Neuronal stem cell (in vitro differentiated cells): ENCODE measurements at regions not wholly inside any gene's neighbourhood (a gene's known extent, or its start where the extent isn't known, plus 50 kb on each side); places are given as distances from the start of the nearest gene placed in this dataset.

Source experiments
- DNase-seq: peaks from one replicate; pipeline ENCODE4 v3.0.0-alpha.2; 2013; ENCODE audit warnings: low spot score
- H2AFZ ChIP-seq: one replicate; pipeline ENCODE4 v1.6.1; 2013; ENCODE audit warnings: mild to moderate bottlenecking, low read length, inconsistent platforms
- H2AK5ac ChIP-seq: 2 replicates; pipeline ENCODE4 v1.6.1; 2013; ENCODE audit warnings: low read depth, mild to moderate bottlenecking, inconsistent platforms, low read length, moderate library complexity, mixed read lengths
- H2BK120ac ChIP-seq: 2 replicates; pipeline ENCODE4 v1.6.1; 2013; ENCODE audit warnings: low read depth, mild to moderate bottlenecking, inconsistent platforms, low read length, moderate library complexity, mixed read lengths
- H2BK12ac ChIP-seq: one replicate; pipeline ENCODE4 v1.6.1; 2013; ENCODE audit warnings: low read length, inconsistent platforms
- H2BK15ac ChIP-seq: 2 replicates; pipeline ENCODE4 v1.6.1; 2013; ENCODE audit warnings: mild to moderate bottlenecking, low read length, inconsistent platforms, mixed read lengths
- H2BK5ac ChIP-seq: one replicate; pipeline ENCODE4 v1.6.1; 2013; ENCODE audit warnings: inconsistent platforms, mild to moderate bottlenecking, low read length, moderate library complexity
- H3K14ac ChIP-seq: one replicate; pipeline ENCODE4 v1.6.1; 2013; ENCODE audit warnings: low read length, inconsistent platforms
- H3K18ac ChIP-seq: 2 replicates; pipeline ENCODE4 v1.6.1; 2013; ENCODE audit warnings: low read length, inconsistent platforms
- H3K23ac ChIP-seq: 2 replicates; pipeline ENCODE4 v1.6.1; 2013; ENCODE audit warnings: low read depth, mild to moderate bottlenecking, mixed read lengths, low read length, inconsistent platforms; ENCODE audit not compliant: poor library complexity
- H3K27ac ChIP-seq: replicated peaks from 3 replicates; pipeline ENCODE4 v1.5.1; 2013; ENCODE audit warnings: low read length, inconsistent platforms
- H3K27me3 ChIP-seq, 3 experiments: 2 replicates each; pipeline ENCODE4 v1.6.1; 2013; ENCODE audit warnings: low read length in 3 of 3, mild to moderate bottlenecking in 2 of 3, inconsistent platforms in 1 of 3, low read depth in 1 of 3, mixed read lengths in 1 of 3, moderate library complexity in 1 of 3; ENCODE audit not compliant: control insufficient read depth in 3 of 3, insufficient read depth in 3 of 3
- H3K36me3 ChIP-seq, 2 donors: replicated peaks in 1 of 2; 2 replicates each; pipeline ENCODE4 v1.6.1; 2013; ENCODE audit warnings: low read length in 2 of 2; ENCODE audit not compliant: control insufficient read depth in 2 of 2, insufficient read depth in 2 of 2
- H3K4ac ChIP-seq: 2 replicates; pipeline ENCODE4 v1.6.1; 2013; ENCODE audit warnings: inconsistent platforms, mild to moderate bottlenecking, low read length, moderate library complexity
- H3K4me1 ChIP-seq, 2 donors: 1 replicate in 1 of 2; 2 replicates in 1 of 2; pipeline ENCODE4 v1.6.1; 2013; ENCODE audit warnings: low read length in 2 of 2, low read depth in 1 of 2; ENCODE audit not compliant: control insufficient read depth in 2 of 2, insufficient read depth in 1 of 2
- H3K4me2 ChIP-seq: one replicate; pipeline ENCODE4 v1.6.1; 2013; ENCODE audit warnings: mild to moderate bottlenecking, low read length, inconsistent platforms; ENCODE audit not compliant: insufficient read depth, poor library complexity, severe bottlenecking
- H3K4me3 ChIP-seq, 2 donors: 2 replicates each; pipeline ENCODE4 v1.5.1; 2013; ENCODE audit warnings: low read length in 2 of 2, mild to moderate bottlenecking in 2 of 2, inconsistent platforms in 1 of 2, moderate library complexity in 1 of 2
- H3K79me1 ChIP-seq: one replicate; pipeline ENCODE4 v1.6.1; 2013; ENCODE audit warnings: low read depth, mild to moderate bottlenecking, inconsistent platforms, low read length, moderate library complexity
- H3K9ac ChIP-seq: one replicate; pipeline ENCODE4 v1.6.1; 2013; ENCODE audit warnings: mild to moderate bottlenecking, low read depth, low read length, inconsistent platforms; ENCODE audit not compliant: poor library complexity
- H3K9me3 ChIP-seq, 2 donors: replicated peaks in 1 of 2; 2 replicates each; pipeline versions ENCODE3 to v1.6.1; 2013; ENCODE audit warnings: low read length in 2 of 2, mild to moderate bottlenecking in 2 of 2, inconsistent platforms in 1 of 2, low read depth in 1 of 2, mixed read lengths in 1 of 2, moderate library complexity in 1 of 2; ENCODE audit not compliant: control insufficient read depth in 2 of 2, insufficient read depth in 1 of 2
- H4K8ac ChIP-seq: one replicate; pipeline ENCODE4 v1.6.1; 2013; ENCODE audit warnings: low read depth, mild to moderate bottlenecking, inconsistent platforms, low read length, moderate library complexity
- H4K91ac ChIP-seq: one replicate; pipeline ENCODE4 v1.6.1; 2013; ENCODE audit warnings: low read length, low read depth, mild to moderate bottlenecking, inconsistent platforms; ENCODE audit not compliant: poor library complexity
- WGBS, 2 donors: extraction: QIAGEN DNeasy Blood & Tissue Kit; methylation state at CpG; one replicate each; pipeline ENCODE4 v1.1.7; 2013; ENCODE audit warnings: missing lambda C conversion rate in 2 of 2, mixed read lengths in 1 of 2; ENCODE audit not compliant: insufficient read length in 2 of 2, insufficient replicate concordance in 1 of 2; ENCODE audit errors: extremely low coverage in 2 of 2; 5-methylcytosine and 5-hydroxymethylcytosine counted together

DNA sequence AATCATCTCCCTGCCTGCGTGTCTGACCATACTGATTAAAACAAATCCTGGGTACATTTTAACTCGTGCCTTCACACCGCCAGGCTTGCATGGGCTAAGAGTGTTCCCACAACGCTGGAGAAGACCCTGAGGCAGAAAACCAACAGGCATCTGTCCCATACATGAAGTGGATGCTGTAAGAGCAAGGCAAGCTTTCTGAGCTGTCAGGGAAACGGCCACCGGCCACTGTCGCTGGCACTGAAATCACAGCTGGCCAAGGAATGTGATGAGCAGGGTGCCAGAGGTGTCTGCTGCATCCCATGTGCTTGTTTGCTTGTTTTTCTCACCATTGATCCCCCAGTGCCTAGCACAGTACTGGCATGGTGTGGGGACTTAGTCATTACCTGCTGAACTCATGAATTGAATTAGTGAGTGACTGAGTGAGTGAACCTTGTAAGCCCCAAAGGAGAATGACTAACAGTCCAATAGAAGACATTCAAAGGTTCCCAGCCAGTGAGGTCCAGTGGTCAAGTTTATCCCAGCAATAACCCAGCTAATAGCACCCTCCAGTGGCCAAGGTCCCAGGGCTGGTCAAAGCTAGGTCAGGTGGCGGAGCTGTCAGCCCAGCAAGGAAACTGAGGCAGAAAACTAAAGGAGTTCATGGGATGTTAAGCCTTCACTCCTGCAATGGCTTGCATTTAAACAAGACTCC, 92.7 kb upstream of the CDH5 start:
- no CpG with 5 or more reads among the region's 8 CpGs for WGBS, 2 donors
- no peak for DNase-seq
- H4K91ac ChIP-seq = no peak overlapping the region

DNA sequence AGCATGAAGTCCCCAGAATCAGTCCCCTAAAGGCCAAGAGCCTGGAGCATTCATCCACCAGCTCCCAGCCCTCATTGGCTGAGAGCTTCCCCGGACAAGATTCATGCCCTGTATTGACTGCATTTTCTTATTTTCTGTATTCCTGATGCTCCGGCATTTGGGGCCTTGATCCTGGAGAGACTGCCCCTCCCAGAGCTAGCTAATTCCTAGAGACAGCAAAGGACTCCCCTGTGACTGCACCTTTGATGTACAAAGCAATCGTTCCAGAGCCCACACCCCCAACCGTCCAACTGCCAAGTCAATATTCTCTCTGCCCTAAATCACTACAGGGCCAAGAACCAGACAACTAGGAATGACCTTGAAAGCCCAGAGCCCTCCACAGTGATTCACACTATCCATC, 93.4 kb upstream of the CDH5 start:
- H3K9ac ChIP-seq = no peak overlapping the region
- H3K79me1 ChIP-seq = peaks cover 1% of the 10 kb centered on the region
- no peak overlapping the region for H3K14ac ChIP-seq
- H3K4ac ChIP-seq = no peak overlapping the region
- H3K4me1 ChIP-seq = peaks cover 0 to 5% of the 10 kb centered on the region in 2 donors
- no peak overlapping the region for H2AFZ ChIP-seq
- no peak overlapping the region for H4K91ac ChIP-seq
- no peak overlapping the region for H3K4me2 ChIP-seq
- no peaks in the 10 kb centered on the region for H3K36me3 ChIP-seq
- no peak overlapping the region for H3K23ac ChIP-seq
- H2BK120ac ChIP-seq = no peak overlapping the region
- peaks cover 0 to 7% of the 10 kb centered on the region in 2 donors for H3K9me3 ChIP-seq
- no CpG with 5 or more reads among the region's 4 CpGs for WGBS, 2 donors
- H2BK15ac ChIP-seq = no peak overlapping the region
- no peak overlapping the region for H2BK12ac ChIP-seq
- no peak for DNase-seq
- peaks cover 0 to 20% (median 0%) of the 10 kb centered on the region in 3 experiments for H3K27me3 ChIP-seq
- no peak overlapping the region for H3K27ac ChIP-seq
- H2BK5ac ChIP-seq = no peak overlapping the region
- no peak overlapping the region for H3K18ac ChIP-seq
- H3K4me3 ChIP-seq = no peak overlapping the region
- H4K8ac ChIP-seq = no peak overlapping the region
- H2AK5ac ChIP-seq = no peak overlapping the region

More for the DNA sequence above, 92.7 kb upstream of the CDH5 start:
- Histone ChIP-seq H3K9ac (no peak overlapping the region), H4K8ac (no peak overlapping the region), H3K14ac (no peak overlapping the region), H2BK5ac (no peak overlapping the region), H3K79me1 (peaks cover 1% of the 10 kb centered on the region), H3K18ac (no peak overlapping the region), H3K9me3 (peaks cover 0 to 7% of the 10 kb centered on the region in 2 donors), H2BK12ac (no peak overlapping the region), H3K4ac (no peak overlapping the region), H2AFZ (no peak overlapping the region), H2BK120ac (no peak overlapping the region), H3K4me3 (no peak overlapping the region), H2BK15ac (no peak overlapping the region), H3K27ac (no peak overlapping the region), H3K27me3 (peaks cover 0 to 14% (median 0%) of the 10 kb centered on the region in 3 experiments), H3K4me2 (no peak overlapping the region), H3K4me1 (peaks cover 0 to 5% of the 10 kb centered on the region in 2 donors), H3K36me3 (no peaks in the 10 kb centered on the region), H3K23ac (no peak overlapping the region), H2AK5ac (peak overlapping the region; percentile 3)

DNA sequence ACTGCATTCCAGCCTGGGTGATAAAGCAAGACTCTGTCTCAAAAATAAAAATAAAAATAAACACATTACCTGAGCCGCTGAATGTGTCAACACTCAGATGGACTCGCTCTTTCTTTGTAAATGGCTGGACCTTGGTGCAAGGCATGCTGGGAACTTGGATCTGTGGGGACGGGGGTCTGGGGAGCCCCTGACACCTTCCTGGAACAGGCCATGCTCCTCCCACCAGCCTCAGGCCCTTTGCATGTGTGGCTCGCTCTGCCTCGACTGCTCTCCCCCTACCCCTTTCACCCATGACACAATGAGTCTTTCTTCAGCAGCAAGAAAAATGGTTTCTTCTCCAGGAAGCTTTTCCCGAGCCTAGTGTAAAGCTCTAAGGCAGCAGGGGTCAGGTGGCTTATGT, 94.0 kb upstream of the CDH5 start:
- peak overlapping the region; percentile 71 for H3K18ac ChIP-seq
- DNase-seq = no peak

DNA sequence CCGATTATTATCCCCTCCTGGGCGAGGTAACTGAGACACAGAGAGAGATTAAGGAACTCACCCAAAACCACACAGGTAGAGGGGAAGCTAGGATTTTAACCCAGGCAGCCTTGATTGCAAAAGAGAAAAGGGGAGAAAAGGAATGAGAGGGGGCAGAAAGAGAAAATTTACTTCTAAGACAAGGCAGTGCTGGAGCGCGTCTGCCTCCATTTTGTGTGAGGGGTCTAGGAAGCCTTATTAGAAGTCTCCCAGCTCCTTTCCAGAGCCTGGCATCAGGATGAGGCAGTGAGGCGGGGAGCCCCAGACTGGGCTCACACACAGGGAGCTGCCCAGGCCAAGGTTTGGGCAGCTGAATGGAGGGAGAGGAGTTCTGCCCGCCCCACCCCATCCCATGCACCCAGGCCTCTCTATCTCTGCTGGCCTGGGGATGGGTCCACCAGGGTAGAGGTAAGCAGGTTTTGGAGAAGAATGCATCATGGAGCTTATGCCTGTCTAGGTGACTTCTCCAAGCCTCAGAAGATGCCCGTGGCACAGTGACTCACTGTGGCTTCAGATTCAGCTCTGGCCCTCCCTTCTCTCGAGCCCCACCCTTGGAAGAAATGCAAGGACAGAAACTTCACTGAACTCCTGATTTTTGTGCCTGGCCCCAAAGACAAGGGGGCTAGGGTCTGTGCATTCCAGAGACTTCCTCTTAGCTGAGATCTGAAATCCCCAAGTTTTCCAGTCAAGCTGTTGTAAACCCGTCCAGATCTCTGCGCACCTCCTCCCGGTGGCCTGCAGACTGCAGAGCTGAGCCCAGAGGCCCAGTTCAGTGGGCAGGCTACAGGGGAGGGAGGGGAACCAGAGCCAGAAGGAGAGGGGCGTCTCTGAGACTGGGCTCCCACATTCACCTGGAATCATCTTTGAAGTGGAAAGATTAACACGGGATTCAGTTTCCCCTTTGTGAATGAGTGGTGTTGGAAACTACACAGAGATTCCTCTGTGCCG, 95.1 kb upstream of the CDH5 start:
- Histone ChIP-seq H2BK5ac (no peak overlapping the region), H3K79me1 (peaks cover 1% of the 10 kb centered on the region), H3K4me2 (no peak overlapping the region), H3K27ac (no peak overlapping the region), H2BK120ac (no peak overlapping the region), H3K4me3 (no peak overlapping the region), H3K4me1 (peaks cover 0 to 16% of the 10 kb centered on the region in 2 donors), H4K8ac (no peak overlapping the region), H3K9me3 (no peaks in the 10 kb centered on the region), H3K27me3 (peaks cover 0 to 28% (median 0%) of the 10 kb centered on the region in 3 experiments), H3K4ac (no peak overlapping the region), H3K23ac (no peak overlapping the region), H3K36me3 (no peaks in the 10 kb centered on the region), H2BK12ac (no peak overlapping the region), H3K9ac (no peak overlapping the region), H3K18ac (no peak overlapping the region), H2AFZ (peak overlapping the region; percentile 83), H2AK5ac (peak overlapping the region; percentile 64), H4K91ac (no peak overlapping the region), H2BK15ac (peak overlapping the region; percentile 13), H3K14ac (no peak overlapping the region)
- no CpG with 5 or more reads among the region's 14 CpGs for WGBS, 2 donors
- DNase-seq = no peak

More for the DNA sequence above, 94.0 kb upstream of the CDH5 start:
- no peak overlapping the region for H4K91ac ChIP-seq
- H4K8ac ChIP-seq = no peak overlapping the region
- no peak overlapping the region for H2BK12ac ChIP-seq
- H2BK15ac ChIP-seq = peak overlapping the region; percentile 51
- H3K36me3 ChIP-seq = no peaks in the 10 kb centered on the region
- no peak overlapping the region for H3K14ac ChIP-seq
- H2BK120ac ChIP-seq = no peak overlapping the region
- H3K4me3 ChIP-seq = no peak overlapping the region
- WGBS, 2 donors = no CpG with 5 or more reads among the region's 6 CpGs
- H3K27ac ChIP-seq = no peak overlapping the region
- H3K79me1 ChIP-seq = peaks cover 1% of the 10 kb centered on the region
- H2AFZ ChIP-seq = no peak overlapping the region
- H3K4me2 ChIP-seq = no peak overlapping the region
- peaks cover 0 to 24% (median 0%) of the 10 kb centered on the region in 3 experiments for H3K27me3 ChIP-seq
- H3K9me3 ChIP-seq = peaks cover 0 to 2% of the 10 kb centered on the region in 2 donors
- H2AK5ac ChIP-seq = peak overlapping the region; percentile 64
- H3K9ac ChIP-seq = peak overlapping the region; percentile 44
- H3K23ac ChIP-seq = no peak overlapping the region
- H2BK5ac ChIP-seq = no peak overlapping the region
- H3K4me1 ChIP-seq = peaks cover 0 to 9% of the 10 kb centered on the region in 2 donors
- H3K4ac ChIP-seq = no peak overlapping the region
